DND-41 (cell line): ENCODE measurements at regions not wholly inside any gene's neighbourhood (a gene's known extent, or its start where the extent isn't known, plus 50 kb on each side); places are given as distances from the start of the nearest gene placed in this dataset.

Experiments
- CTCF ChIP-seq: IDR thresholded peaks from 2 replicates; pipeline ENCODE4 v1.5.1; 2012; ENCODE audit warnings: borderline replicate concordance, low read length, moderate library complexity, mild to moderate bottlenecking; ENCODE audit not compliant: poor library complexity, severe bottlenecking; ENCODE audit errors: extremely low read depth
- EZH2 ChIP-seq: IDR thresholded peaks from 3 replicates; pipeline ENCODE4 v1.6.1; 2012; ENCODE audit warnings: borderline replicate concordance, low read depth, mild to moderate bottlenecking, moderate library complexity, low read length, inconsistent platforms; ENCODE audit not compliant: severe bottlenecking

GRCh38 chr5:107726896-107727295 is 56.2 kb upstream of the EFNA5 start:
- no peak for TF ChIP-seq CTCF
- no peak for TF ChIP-seq EZH2
